ENCODE measurements at regions not wholly inside any gene's neighbourhood (a gene's known extent, or its start where the extent isn't known, plus 50 kb on each side); places are given as distances from the start of the nearest gene placed in this dataset.

GRCh38 chr6:16925461-16925860 lies 164.2 kb upstream of the ATXN1 start:
- no peaks in the 10 kb centered on the region for H4K20me1 ChIP-seq (ENCODE audit: insufficient read depth)
- no peak overlapping the region for H3K9ac ChIP-seq (ENCODE audit: low read length)
- H3K9me3 ChIP-seq (ENCODE audit: low read length): no peaks in the 10 kb centered on the region
- no peak overlapping the region for H3K27ac ChIP-seq (ENCODE audit: low read length)
- no peak overlapping the region for H3K4me2 ChIP-seq (ENCODE audit: low read length)
- TF ChIP-seq SMC3 (conservative IDR thresholded peaks at IDR 0.05; ENCODE audit: poor library complexity) (no peak), MXI1 (conservative IDR thresholded peaks at IDR 0.05; ENCODE audit: poor library complexity, severe bottlenecking) (no peak), TAF1 (IDR thresholded peaks at IDR 0.05; ENCODE audit: low read depth) (no peak), RAD21 (conservative IDR thresholded peaks at IDR 0.05) (no peak), EP300 (conservative IDR thresholded peaks at IDR 0.05; ENCODE audit: poor library complexity, severe bottlenecking) (no peak)
- no peaks in the 10 kb centered on the region for H3K79me2 ChIP-seq (replicated peaks; ENCODE audit: insufficient read depth, low read length)
- H3K4me3 ChIP-seq (ENCODE audit: low read length): no peak overlapping the region
- no peaks in the 10 kb centered on the region for H3K9me2 ChIP-seq (ENCODE audit: insufficient read depth, low read length)
- no peaks in the 10 kb centered on the region for H3K36me3 ChIP-seq (ENCODE audit: insufficient read depth, low read length)
- no peak overlapping the region for H2AFZ ChIP-seq (ENCODE audit: low read depth, low read length)
- H3K27me3 ChIP-seq (ENCODE audit: insufficient read depth, low read depth, low read length): no peaks in the 10 kb centered on the region
- no peaks in the 10 kb centered on the region for H3F3A ChIP-seq (ENCODE audit: insufficient read depth, low read length, poor library complexity, severe bottlenecking)

- Histone ChIP-seq H3K4me3 (ENCODE audit: low read length) (no peak overlapping the region), H3F3A (ENCODE audit: insufficient read depth, low read length, poor library complexity, severe bottlenecking) (no peaks in the 10 kb centered on the region), H4K20me1 (ENCODE audit: insufficient read depth) (no peaks in the 10 kb centered on the region), H2AFZ (ENCODE audit: low read depth, low read length) (no peak overlapping the region), H3K36me3 (ENCODE audit: insufficient read depth, low read length) (no peaks in the 10 kb centered on the region), H3K4me2 (ENCODE audit: low read length) (no peak overlapping the region), H3K9ac (ENCODE audit: low read length) (no peak overlapping the region), H3K27ac (ENCODE audit: low read length) (no peak overlapping the region), H3K27me3 (ENCODE audit: insufficient read depth, low read depth, low read length) (no peaks in the 10 kb centered on the region), H3K79me2 (replicated peaks; ENCODE audit: insufficient read depth, low read length) (no peaks in the 10 kb centered on the region), H3K9me2 (ENCODE audit: insufficient read depth, low read length) (no peaks in the 10 kb centered on the region), H3K9me3 (ENCODE audit: low read length) (no peaks in the 10 kb centered on the region)
- TF ChIP-seq CTCF (IDR thresholded peaks at IDR 0.05; ENCODE audit: poor library complexity, severe bottlenecking) (no peak), EP300 (conservative IDR thresholded peaks at IDR 0.05; ENCODE audit: poor library complexity, severe bottlenecking) (no peak), POLR2AphosphoS5 (IDR thresholded peaks at IDR 0.05) (no peak), REST (IDR thresholded peaks at IDR 0.05; ENCODE audit: borderline replicate concordance) (no peak), EZH2 (IDR thresholded peaks at IDR 0.05; ENCODE audit: borderline replicate concordance, insufficient read depth, low read length, poor library complexity, severe bottlenecking) (no peak), RAD21 (conservative IDR thresholded peaks at IDR 0.05) (no peak), MXI1 (conservative IDR thresholded peaks at IDR 0.05; ENCODE audit: poor library complexity, severe bottlenecking) (no peak), SMC3 (conservative IDR thresholded peaks at IDR 0.05; ENCODE audit: poor library complexity) (no peak), TAF1 (IDR thresholded peaks at IDR 0.05; ENCODE audit: low read depth) (no peak)
These were observed 161.0 kb upstream of the ATXN1 start for GRCh38 chr6:16922282-16922681.
